ENCODE measurements at regions not wholly inside any gene's neighbourhood (a gene's known extent, or its start where the extent isn't known, plus 50 kb on each side); places are given as distances from the start of the nearest gene placed in this dataset.
A peak's percentile ranks its signal among the peaks of the same experiment; 100 is the strongest.

DNA sequence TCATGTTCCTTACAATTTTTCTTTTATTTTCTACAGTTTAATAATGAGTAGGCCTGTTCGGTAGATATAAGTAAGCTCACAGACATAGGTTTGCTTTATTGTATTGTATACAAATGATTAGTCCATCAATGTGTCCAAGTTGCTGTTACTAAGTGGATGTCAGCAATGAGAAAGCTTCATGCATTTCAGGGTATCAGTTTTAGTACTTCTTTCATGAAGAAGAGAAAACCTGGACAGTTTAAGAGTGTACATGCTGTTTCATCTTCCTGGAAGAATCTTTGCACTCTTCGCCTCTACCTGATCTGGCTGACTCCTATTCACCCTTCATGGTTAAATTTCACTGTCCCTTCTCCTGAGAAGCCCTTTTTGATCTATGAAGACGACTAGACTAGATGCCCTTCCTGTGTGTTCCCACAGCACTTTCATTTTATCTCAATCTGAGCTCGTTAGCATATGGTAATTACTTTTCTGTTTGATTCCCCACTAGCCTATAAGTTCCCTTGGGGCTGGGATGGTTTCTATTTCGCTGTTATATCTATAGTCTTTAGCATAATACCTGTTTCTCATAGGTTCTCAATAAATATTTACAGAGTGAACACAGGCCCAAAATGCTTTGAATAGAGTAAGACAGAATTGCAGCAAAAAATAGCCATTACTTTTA is 70.7 kb downstream of the CETN3 start:
- in situ Hi-C loops (cut with HindIII; ENCODE audit: low sequenced_read_pairs), result no loop called here
- TF ChIP-seq, protein P1, sequence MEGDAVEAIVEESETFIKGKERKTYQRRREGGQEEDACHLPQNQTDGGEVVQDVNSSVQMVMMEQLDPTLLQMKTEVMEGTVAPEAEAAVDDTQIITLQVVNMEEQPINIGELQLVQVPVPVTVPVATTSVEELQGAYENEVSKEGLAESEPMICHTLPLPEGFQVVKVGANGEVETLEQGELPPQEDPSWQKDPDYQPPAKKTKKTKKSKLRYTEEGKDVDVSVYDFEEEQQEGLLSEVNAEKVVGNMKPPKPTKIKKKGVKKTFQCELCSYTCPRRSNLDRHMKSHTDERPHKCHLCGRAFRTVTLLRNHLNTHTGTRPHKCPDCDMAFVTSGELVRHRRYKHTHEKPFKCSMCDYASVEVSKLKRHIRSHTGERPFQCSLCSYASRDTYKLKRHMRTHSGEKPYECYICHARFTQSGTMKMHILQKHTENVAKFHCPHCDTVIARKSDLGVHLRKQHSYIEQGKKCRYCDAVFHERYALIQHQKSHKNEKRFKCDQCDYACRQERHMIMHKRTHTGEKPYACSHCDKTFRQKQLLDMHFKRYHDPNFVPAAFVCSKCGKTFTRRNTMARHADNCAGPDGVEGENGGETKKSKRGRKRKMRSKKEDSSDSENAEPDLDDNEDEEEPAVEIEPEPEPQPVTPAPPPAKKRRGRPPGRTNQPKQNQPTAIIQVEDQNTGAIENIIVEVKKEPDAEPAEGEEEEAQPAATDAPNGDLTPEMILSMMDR (IDR thresholded peaks at IDR 0.05; ENCODE audit: low read depth, low read length), result no peak
- H3K4me3 ChIP-seq (ENCODE audit: low read depth, low read length), result no peak overlapping the region
- no peak for DNase-seq (ENCODE audit: low read depth, low spot score)

DNA sequence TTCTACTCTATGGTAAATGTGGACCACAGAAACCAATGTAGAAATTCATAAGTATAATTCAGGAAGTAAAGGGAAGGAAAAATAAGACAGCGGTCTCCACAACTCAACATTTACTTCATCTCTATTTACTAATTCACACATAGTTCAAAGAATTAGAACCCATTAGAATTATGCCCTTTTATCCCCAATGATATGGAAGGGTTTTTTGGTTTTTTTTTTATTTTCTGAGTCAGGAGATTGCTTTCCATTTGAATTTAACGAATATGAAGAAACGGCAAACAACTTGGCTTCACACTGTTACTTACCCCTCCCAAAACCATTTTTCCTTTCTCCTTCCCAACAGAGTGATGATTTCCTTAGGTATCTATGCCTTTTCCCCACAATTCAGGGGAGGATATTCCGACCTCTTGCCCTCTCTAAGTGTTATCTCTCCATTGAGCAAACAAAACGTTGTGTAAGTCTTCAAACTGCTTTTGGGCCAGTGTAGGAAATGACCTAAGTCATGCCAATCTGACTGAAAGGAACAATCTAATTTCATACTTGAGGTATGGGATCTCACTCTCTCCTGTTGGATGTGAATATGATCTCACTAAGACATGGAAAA is 72.0 kb downstream of the CETN3 start:
- in situ Hi-C loops (cut with HindIII; ENCODE audit: low sequenced_read_pairs), result no loop called here
- H3K4me3 ChIP-seq (ENCODE audit: low read depth, low read length), result no peak overlapping the region
- TF ChIP-seq, protein P1 (IDR thresholded peaks at IDR 0.05; ENCODE audit: low read depth, low read length), result no peak
- no peak for DNase-seq (ENCODE audit: low read depth, low spot score)

DNA sequence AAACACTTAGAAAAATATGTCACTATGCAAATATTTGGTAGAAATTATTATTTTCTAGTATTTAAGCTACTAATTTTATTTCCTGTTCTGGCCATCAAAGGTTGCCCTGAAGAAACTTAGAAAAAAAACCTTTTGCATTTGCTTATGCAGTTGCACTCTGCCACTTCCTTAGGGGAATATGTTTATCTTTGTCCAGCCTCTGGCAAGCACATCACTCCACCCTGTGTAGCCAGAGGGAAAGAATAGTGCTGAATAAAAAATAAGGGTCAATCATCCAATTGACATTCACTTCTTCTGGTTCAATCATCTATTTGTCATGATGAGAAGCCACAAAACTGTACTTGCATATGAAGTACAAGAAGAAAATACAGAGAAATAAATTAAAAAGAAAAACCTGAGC is 72.8 kb downstream of the CETN3 start:
- TF ChIP-seq, protein P1 (IDR thresholded peaks at IDR 0.05; ENCODE audit: low read depth, low read length), result no peak
- in situ Hi-C loops (cut with HindIII; ENCODE audit: low sequenced_read_pairs), result no loop called here
- no peak overlapping the region for H3K4me3 ChIP-seq (ENCODE audit: low read depth, low read length)
- no peak for DNase-seq (ENCODE audit: low read depth, low spot score)

DNA sequence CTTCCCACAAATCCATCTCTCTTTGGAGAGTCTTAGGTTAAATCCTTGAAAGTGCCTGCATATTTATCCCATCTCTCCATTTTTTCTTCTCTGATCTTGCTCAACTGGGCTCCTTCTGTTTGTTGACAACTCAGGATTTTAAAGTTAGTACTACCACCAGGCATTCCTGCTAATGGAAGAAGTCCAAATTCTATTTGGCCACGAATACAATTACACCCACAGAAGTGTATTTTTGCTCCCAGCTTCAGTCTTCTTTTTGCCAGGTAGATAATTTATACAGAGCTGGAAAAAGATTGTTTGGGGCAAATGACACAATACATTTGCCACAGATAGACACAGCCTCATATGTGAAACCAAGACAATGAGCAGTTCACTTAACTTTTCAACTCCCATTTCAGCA is 74.8 kb downstream of the CETN3 start:
- H3K4me3 ChIP-seq (ENCODE audit: low read depth, low read length), result no peak overlapping the region
- in situ Hi-C loops (cut with HindIII; ENCODE audit: low sequenced_read_pairs), result no loop called here
- DNase-seq (ENCODE audit: low read depth, low spot score), result peak; percentile 5
- TF ChIP-seq, protein P1 (IDR thresholded peaks at IDR 0.05; ENCODE audit: low read depth, low read length), result no peak

DNA sequence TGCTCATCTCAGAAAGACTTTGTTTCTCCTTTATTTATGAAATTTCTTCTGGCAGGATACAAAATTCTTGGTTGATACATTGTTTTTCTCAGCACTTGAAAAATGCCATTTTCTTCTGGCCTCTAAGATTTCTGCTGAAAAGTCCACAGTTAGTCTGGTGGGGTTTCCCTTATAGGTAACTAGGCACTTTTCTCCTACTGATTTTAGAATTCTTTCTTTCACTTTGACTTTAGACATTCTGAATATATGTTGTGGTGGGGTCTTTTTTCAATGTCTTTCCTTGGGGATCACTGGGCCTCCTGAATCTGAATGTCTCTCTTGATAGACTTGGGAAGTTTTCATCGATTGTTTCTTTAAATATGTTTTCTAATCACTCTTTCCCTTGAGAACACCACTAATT is 79.6 kb downstream of the CETN3 start:
- TF ChIP-seq, protein P1 (IDR thresholded peaks at IDR 0.05; ENCODE audit: low read depth, low read length), result no peak
- in situ Hi-C loops (cut with HindIII; ENCODE audit: low sequenced_read_pairs), result no loop called here
- no peak overlapping the region for H3K4me3 ChIP-seq (ENCODE audit: low read depth, low read length)
- DNase-seq (ENCODE audit: low read depth, low spot score), result no peak

DNA sequence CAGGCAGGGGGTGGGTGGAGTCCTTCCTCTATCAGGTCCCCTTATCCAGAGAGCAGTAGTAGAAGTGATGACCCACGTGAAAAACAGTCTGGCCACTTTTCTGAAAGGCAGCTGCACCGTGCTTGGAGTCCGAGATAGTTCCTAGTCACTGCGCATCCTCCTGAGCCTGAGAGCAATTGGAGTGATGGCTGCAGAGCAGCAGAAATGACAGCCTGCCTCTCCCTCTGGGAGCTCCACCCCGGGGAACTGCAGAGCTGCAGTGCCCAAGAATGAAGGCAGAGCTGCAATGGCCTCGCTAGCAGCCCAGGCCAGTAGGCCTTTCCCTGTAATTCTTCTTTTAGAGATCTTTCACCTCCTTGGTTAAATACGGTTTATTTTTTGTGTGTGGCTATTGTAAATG is 82.6 kb downstream of the CETN3 start:
- in situ Hi-C loops (cut with HindIII; ENCODE audit: low sequenced_read_pairs), result no loop called here
- no peak overlapping the region for H3K4me3 ChIP-seq (ENCODE audit: low read depth, low read length)
- DNase-seq (ENCODE audit: low read depth, low spot score), result no peak
- TF ChIP-seq, protein P1 (IDR thresholded peaks at IDR 0.05; ENCODE audit: low read depth, low read length), result no peak
